ENCODE measurements at regions not wholly inside any gene's neighbourhood (a gene's known extent, or its start where the extent isn't known, plus 50 kb on each side); places are given as distances from the start of the nearest gene placed in this dataset.
"Not testable (repeated sequence)": the region's sequence is repeated elsewhere in the genome, so short reads cannot be mapped to it uniquely, and the experiment has no call there.

- no peak for DNase-seq (ENCODE audit: extremely low spot score)
- TF ChIP-seq, protein P1, sequence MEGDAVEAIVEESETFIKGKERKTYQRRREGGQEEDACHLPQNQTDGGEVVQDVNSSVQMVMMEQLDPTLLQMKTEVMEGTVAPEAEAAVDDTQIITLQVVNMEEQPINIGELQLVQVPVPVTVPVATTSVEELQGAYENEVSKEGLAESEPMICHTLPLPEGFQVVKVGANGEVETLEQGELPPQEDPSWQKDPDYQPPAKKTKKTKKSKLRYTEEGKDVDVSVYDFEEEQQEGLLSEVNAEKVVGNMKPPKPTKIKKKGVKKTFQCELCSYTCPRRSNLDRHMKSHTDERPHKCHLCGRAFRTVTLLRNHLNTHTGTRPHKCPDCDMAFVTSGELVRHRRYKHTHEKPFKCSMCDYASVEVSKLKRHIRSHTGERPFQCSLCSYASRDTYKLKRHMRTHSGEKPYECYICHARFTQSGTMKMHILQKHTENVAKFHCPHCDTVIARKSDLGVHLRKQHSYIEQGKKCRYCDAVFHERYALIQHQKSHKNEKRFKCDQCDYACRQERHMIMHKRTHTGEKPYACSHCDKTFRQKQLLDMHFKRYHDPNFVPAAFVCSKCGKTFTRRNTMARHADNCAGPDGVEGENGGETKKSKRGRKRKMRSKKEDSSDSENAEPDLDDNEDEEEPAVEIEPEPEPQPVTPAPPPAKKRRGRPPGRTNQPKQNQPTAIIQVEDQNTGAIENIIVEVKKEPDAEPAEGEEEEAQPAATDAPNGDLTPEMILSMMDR (IDR thresholded peaks at IDR 0.05; ENCODE audit: control extremely low read depth, extremely low read depth, low read depth, missing control alignments): no peak
- CTCF ChIA-PET: no interaction called here
- POLR2A ChIA-PET: no interaction called here
Measured at GRCh38 chrX:9376111-9376510, 88.7 kb upstream of the TBL1X start.

GRCh38 chrX:9377216-9377615 is 87.6 kb upstream of the TBL1X start:
- CTCF ChIA-PET; DNase-seq (ENCODE audit: extremely low spot score); POLR2A ChIA-PET: not testable (repeated sequence)

DNA sequence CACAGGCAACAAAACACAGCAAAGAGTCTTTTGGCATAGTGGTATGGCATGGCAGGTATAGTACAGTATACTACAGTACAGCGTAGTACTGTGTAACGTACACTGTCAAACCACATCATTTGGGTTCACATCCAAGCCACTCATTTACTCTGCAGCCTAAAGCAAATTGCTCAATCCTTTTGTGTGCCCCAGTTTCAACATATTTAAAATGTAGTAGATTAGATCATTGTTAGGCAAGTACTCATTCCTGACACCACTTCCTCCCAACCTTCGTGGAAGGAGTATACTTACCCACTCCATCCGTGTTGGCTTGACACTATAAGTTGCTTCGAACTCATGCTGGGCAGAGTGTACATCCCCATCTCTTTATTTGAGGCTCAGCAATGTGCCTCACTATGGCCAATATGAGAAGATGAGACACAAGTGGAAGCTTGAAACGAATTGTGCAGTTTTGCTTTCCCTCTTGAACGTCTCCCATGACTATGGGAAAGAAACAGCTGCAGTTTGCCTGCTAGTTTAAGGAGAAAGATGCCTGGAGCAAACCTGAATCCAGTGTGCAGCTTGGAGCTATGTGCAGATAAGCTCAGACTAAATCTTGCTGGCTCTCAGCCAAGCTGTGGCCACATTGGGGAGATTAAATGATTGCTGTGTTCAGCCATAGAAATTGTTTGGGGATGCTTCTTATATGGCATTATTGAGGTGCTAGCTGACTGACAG is 85.7 kb upstream of the TBL1X start:
- ChIA-PET CTCF (no interaction called here), POLR2A (no interaction called here)
- DNase-seq (ENCODE audit: extremely low spot score): no peak
- TF ChIP-seq, protein P1 (IDR thresholded peaks at IDR 0.05; ENCODE audit: control extremely low read depth, extremely low read depth, low read depth, missing control alignments): no peak

GRCh38 chrX:9379697-9380551 is 84.9 kb upstream of the TBL1X start:
- TF ChIP-seq, protein P1 (IDR thresholded peaks at IDR 0.05; ENCODE audit: control extremely low read depth, extremely low read depth, low read depth, missing control alignments): no peak
- POLR2A ChIA-PET: no interaction called here
- no peak for DNase-seq (ENCODE audit: extremely low spot score)
- CTCF ChIA-PET: no interaction called here

DNA sequence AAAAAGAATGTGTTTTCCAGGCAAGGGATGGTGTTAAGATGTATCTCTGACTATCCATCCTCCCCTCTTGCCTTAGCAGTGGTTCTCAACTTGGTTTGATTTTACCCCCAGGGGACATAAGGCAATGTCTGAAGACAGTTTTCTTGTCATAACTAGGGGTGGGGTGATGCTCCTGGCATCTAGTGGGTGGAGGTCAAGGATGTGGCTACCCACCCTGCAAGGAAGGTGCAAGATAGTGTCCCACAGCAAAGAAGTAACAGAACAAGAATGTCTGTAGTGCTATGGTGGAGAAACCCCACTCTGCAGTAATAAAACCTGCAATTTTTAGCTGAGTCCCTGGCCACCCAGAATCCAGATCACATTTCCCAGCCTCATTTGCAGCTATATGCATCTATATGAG is 81.2 kb upstream of the TBL1X start:
- DNase-seq (ENCODE audit: extremely low spot score): no peak
- ChIA-PET CTCF (no interaction called here), POLR2A (no interaction called here)
- TF ChIP-seq, protein P1 (IDR thresholded peaks at IDR 0.05; ENCODE audit: control extremely low read depth, extremely low read depth, low read depth, missing control alignments): no peak

DNA sequence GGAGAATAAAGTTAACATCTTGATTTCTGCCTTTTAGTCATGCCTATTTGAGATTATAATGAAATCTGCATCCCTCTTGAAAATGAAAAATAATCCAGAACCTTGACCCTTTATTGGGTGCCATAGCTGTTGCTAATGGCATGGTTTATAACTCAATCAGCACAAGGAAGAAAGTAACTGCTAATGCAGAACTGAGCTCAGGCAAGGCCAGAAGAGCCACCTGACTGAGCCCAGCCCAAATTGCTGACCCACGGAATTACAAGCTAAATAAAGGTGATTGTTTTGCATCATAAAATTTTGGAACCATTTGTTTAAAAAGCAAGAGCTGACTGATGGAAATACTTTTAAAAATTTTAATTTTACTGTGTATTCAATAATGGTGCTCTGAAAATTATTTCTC is 76.4 kb upstream of the TBL1X start:
- CTCF ChIA-PET: no interaction called here
- TF ChIP-seq, protein P1 (IDR thresholded peaks at IDR 0.05; ENCODE audit: control extremely low read depth, extremely low read depth, low read depth, missing control alignments): no peak
- DNase-seq (ENCODE audit: extremely low spot score): no peak
- POLR2A ChIA-PET: no interaction called here

DNA sequence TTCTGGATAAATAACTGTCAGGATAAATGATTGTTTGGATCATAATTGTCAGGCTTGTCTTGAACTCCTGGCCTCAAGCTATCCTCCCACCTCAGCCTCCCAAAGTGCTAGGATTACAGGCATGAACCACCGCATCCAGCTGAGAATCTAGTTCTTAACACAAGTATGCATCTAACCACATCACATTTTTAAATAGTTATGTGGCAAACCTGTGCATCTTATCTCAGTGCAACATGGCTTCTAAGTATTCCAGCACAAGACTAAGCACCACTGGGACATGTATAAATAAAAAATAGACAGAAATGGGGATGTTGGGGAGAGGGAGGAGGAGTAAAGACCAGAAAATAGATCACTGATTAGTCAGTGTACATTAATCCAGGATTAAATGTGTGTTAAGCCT is 74.7 kb upstream of the TBL1X start:
- TF ChIP-seq, protein P1 (IDR thresholded peaks at IDR 0.05; ENCODE audit: control extremely low read depth, extremely low read depth, low read depth, missing control alignments): no peak
- DNase-seq (ENCODE audit: extremely low spot score): no peak
- POLR2A ChIA-PET: no interaction called here
- CTCF ChIA-PET: no interaction called here

Data from GM10248 (cell line).